Nephron (organoid): ENCODE measurements at regions not wholly inside any gene's neighbourhood (a gene's known extent, or its start where the extent isn't known, plus 50 kb on each side); places are given as distances from the start of the nearest gene placed in this dataset.
"Not testable (repeated sequence)": the region's sequence is repeated elsewhere in the genome, so short reads cannot be mapped to it uniquely, and the experiment has no call there.

Experiments
- H3K27ac Mint-ChIP-seq, 3 experiments: 2 replicates each; pipeline ENCODE4 v1.8.0; 2020; ENCODE audit warnings: mixed read lengths in 3 of 3, mild to moderate bottlenecking in 2 of 3, moderate library complexity in 1 of 3
- H3K27me3 Mint-ChIP-seq: 2 replicates; pipeline ENCODE4 v1.8.0; 2021; ENCODE audit warnings: low read depth, mild to moderate bottlenecking, moderate library complexity, mixed read lengths
- H3K36me3 Mint-ChIP-seq: 2 replicates; pipeline ENCODE4 v1.8.0; 2020; ENCODE audit warnings: low read depth, mixed read lengths
- H3K4me1 Mint-ChIP-seq: 2 replicates; pipeline ENCODE4 v1.8.0; 2020; ENCODE audit warnings: mixed read lengths
- H3K4me3 Mint-ChIP-seq, 3 experiments: 2 replicates each; pipeline ENCODE4 v1.8.0; 2020; ENCODE audit warnings: mild to moderate bottlenecking in 3 of 3, mixed read lengths in 3 of 3, moderate library complexity in 2 of 3
- H3K9me3 Mint-ChIP-seq: 2 replicates; pipeline ENCODE4 v1.8.0; 2020; ENCODE audit warnings: mixed read lengths
- TF ChIP-seq, protein P1 (sequence below), 3 experiments: fragments of 200-600 bp; sonication (generic); IDR thresholded peaks; one replicate each; pipeline ENCODE4 v1.5.0; 2021; ENCODE audit warnings: antibody characterized with exemption in 3 of 3; ENCODE audit not compliant: unreplicated experiment in 3 of 3

- Mint-ChIP-seq H3K4me3 (no peak overlapping the region), H3K27me3 (peaks cover 9% of the 10 kb centered on the region), H3K9me3 (no peaks in the 10 kb centered on the region)
Measured at GRCh38 chr10:8346861-8347260, 292.4 kb downstream of the GATA3 start.

GRCh38 chr10:8347614-8348013 is 293.1 kb downstream of the GATA3 start:
- not testable (repeated sequence) for H3K4me1 Mint-ChIP-seq, H3K4me3 Mint-ChIP-seq, H3K9me3 Mint-ChIP-seq, H3K36me3 Mint-ChIP-seq, H3K27me3 Mint-ChIP-seq, H3K27ac Mint-ChIP-seq

More at GRCh38 chr10:8346861-8347260, 292.4 kb downstream of the GATA3 start:
- Mint-ChIP-seq H3K27ac (no peak overlapping the region), H3K36me3 (no peaks in the 10 kb centered on the region), H3K4me1 (no peaks in the 10 kb centered on the region)
- TF ChIP-seq, protein P1, sequence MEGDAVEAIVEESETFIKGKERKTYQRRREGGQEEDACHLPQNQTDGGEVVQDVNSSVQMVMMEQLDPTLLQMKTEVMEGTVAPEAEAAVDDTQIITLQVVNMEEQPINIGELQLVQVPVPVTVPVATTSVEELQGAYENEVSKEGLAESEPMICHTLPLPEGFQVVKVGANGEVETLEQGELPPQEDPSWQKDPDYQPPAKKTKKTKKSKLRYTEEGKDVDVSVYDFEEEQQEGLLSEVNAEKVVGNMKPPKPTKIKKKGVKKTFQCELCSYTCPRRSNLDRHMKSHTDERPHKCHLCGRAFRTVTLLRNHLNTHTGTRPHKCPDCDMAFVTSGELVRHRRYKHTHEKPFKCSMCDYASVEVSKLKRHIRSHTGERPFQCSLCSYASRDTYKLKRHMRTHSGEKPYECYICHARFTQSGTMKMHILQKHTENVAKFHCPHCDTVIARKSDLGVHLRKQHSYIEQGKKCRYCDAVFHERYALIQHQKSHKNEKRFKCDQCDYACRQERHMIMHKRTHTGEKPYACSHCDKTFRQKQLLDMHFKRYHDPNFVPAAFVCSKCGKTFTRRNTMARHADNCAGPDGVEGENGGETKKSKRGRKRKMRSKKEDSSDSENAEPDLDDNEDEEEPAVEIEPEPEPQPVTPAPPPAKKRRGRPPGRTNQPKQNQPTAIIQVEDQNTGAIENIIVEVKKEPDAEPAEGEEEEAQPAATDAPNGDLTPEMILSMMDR (IDR thresholded peaks at IDR 0.05; ENCODE audit: unreplicated experiment in 3 of 3) = no peak

DNA sequence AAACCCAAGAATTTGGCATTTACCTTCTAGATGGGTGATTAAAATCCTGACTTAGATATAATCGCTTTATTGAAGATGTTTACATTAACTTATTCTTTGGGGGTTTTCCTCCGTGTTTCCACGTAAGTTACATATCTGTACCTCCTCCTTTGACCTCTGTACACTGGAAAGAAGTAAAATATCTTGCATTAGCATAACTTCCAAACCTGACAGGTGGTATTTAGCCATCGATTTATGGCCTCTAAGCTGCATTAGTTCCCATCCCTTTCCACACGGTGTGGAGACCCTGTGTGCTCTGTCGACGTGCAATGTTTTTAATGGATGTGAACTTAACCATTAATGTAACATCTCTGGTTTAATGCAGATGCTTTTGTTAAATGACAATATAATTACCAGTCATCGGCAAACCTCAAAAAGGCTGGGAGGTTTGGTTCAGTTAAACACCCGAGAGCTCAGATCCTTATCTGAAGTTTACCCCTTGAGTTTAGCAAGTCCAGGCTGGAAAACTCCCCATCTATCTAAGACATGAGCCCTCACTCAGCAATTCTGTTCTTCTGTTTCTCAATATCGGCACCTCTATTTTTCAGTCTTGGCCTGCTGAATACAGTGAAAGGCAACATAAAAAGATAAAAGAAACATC is 295.2 kb downstream of the GATA3 start:
- TF ChIP-seq, protein P1 (IDR thresholded peaks at IDR 0.05; ENCODE audit: unreplicated experiment in 3 of 3) = no peak
- Mint-ChIP-seq H3K36me3 (no peaks in the 10 kb centered on the region), H3K9me3 (no peaks in the 10 kb centered on the region), H3K4me1 (no peaks in the 10 kb centered on the region), H3K4me3 (no peak overlapping the region), H3K27ac (no peak overlapping the region), H3K27me3 (peaks cover 15% of the 10 kb centered on the region)

GRCh38 chr10:8350250-8350967 is 295.9 kb downstream of the GATA3 start:
- Mint-ChIP-seq H3K27ac (no peak overlapping the region), H3K4me3 (no peak overlapping the region), H3K4me1 (no peaks in the 10 kb centered on the region), H3K27me3 (peaks cover 15% of the 10 kb centered on the region), H3K9me3 (no peaks in the 10 kb centered on the region), H3K36me3 (no peaks in the 10 kb centered on the region)
- TF ChIP-seq, protein P1 (IDR thresholded peaks at IDR 0.05; ENCODE audit: unreplicated experiment in 3 of 3) = no peak

- Mint-ChIP-seq H3K36me3 (no peaks in the 10 kb centered on the region), H3K27me3 (peaks cover 30% of the 10 kb centered on the region)
- TF ChIP-seq, protein P1 (IDR thresholded peaks at IDR 0.05; ENCODE audit: unreplicated experiment in 3 of 3) = no peak
Measured at GRCh38 chr10:8352171-8353075, 297.9 kb downstream of the GATA3 start.

GRCh38 chr10:8356283-8356682 is 301.8 kb downstream of the GATA3 start:
- TF ChIP-seq, protein P1 (IDR thresholded peaks at IDR 0.05; ENCODE audit: unreplicated experiment in 3 of 3) = no peak
- Mint-ChIP-seq H3K4me1 (no peaks in the 10 kb centered on the region), H3K4me3 (no peak overlapping the region), H3K27ac (no peak overlapping the region), H3K36me3 (no peaks in the 10 kb centered on the region), H3K9me3 (no peaks in the 10 kb centered on the region), H3K27me3 (peaks cover 25% of the 10 kb centered on the region)

More at GRCh38 chr10:8352171-8353075, 297.9 kb downstream of the GATA3 start:
- no peaks in the 10 kb centered on the region for H3K9me3 Mint-ChIP-seq
- no peaks in the 10 kb centered on the region for H3K4me1 Mint-ChIP-seq
- no peak overlapping the region for H3K4me3 Mint-ChIP-seq
- H3K27ac Mint-ChIP-seq = no peak overlapping the region
